Type B pancreatic cell (in vitro differentiated cells): ENCODE measurements at regions not wholly inside any gene's neighbourhood (a gene's known extent, or its start where the extent isn't known, plus 50 kb on each side); places are given as distances from the start of the nearest gene placed in this dataset.

Experiments used
- DNase-seq: peaks from one replicate; pipeline ENCODE4 v3.0.0; 2021; ENCODE audit warnings: mixed read lengths; ENCODE audit not compliant: unreplicated experiment; ENCODE audit errors: extremely low spot score
- H3K27ac Mint-ChIP-seq: 2 replicates; pipeline ENCODE4 v1.8.0; 2021; ENCODE audit warnings: mild to moderate bottlenecking, mixed read lengths
- H3K27me3 Mint-ChIP-seq: 2 replicates; pipeline ENCODE4 v1.8.0; 2021; ENCODE audit warnings: mixed read lengths
- H3K36me3 Mint-ChIP-seq: 2 replicates; pipeline ENCODE4 v1.8.0; 2021; ENCODE audit warnings: mixed read lengths
- H3K4me1 Mint-ChIP-seq: one replicate; pipeline ENCODE4 v1.8.0; 2021; ENCODE audit warnings: mixed read lengths; ENCODE audit not compliant: unreplicated experiment
- H3K4me3 Mint-ChIP-seq: 2 replicates; pipeline ENCODE4 v1.8.0; 2021; ENCODE audit warnings: mild to moderate bottlenecking, mixed read lengths
- H3K9me3 Mint-ChIP-seq: 2 replicates; pipeline ENCODE4 v1.8.0; 2021; ENCODE audit warnings: mixed read lengths
- TF ChIP-seq, protein P1 (sequence below): fragments of 200-600 bp; sonication (generic); conservative IDR thresholded peaks from 2 replicates; pipeline ENCODE4 v1.5.0; 2021; ENCODE audit warnings: antibody characterized with exemption, mild to moderate bottlenecking

DNA sequence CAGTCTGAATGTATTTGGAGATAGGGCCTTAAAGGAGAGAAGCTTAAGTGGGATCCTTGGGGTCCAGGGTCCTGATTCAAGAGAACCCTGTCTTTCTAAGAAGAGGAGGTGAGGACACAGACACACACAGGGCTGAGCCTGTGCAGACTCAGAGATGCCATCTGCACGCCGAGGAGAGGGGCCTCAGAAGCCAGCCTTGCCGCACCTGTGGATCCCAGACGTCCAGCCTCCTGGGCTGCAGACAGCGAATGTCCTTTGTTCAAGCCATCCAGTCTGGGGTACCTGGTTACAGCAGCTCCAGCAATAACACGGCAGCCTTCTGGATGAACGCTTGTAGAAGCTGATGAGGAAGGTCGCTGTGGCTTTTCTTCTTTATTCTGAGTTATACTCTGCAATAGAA, 1086.1 kb downstream of the BRD1 start:
- Mint-ChIP-seq H3K4me1 (no peaks in the 10 kb centered on the region), H3K4me3 (no peak overlapping the region)
- TF ChIP-seq, protein P1, sequence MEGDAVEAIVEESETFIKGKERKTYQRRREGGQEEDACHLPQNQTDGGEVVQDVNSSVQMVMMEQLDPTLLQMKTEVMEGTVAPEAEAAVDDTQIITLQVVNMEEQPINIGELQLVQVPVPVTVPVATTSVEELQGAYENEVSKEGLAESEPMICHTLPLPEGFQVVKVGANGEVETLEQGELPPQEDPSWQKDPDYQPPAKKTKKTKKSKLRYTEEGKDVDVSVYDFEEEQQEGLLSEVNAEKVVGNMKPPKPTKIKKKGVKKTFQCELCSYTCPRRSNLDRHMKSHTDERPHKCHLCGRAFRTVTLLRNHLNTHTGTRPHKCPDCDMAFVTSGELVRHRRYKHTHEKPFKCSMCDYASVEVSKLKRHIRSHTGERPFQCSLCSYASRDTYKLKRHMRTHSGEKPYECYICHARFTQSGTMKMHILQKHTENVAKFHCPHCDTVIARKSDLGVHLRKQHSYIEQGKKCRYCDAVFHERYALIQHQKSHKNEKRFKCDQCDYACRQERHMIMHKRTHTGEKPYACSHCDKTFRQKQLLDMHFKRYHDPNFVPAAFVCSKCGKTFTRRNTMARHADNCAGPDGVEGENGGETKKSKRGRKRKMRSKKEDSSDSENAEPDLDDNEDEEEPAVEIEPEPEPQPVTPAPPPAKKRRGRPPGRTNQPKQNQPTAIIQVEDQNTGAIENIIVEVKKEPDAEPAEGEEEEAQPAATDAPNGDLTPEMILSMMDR: no peak

DNA sequence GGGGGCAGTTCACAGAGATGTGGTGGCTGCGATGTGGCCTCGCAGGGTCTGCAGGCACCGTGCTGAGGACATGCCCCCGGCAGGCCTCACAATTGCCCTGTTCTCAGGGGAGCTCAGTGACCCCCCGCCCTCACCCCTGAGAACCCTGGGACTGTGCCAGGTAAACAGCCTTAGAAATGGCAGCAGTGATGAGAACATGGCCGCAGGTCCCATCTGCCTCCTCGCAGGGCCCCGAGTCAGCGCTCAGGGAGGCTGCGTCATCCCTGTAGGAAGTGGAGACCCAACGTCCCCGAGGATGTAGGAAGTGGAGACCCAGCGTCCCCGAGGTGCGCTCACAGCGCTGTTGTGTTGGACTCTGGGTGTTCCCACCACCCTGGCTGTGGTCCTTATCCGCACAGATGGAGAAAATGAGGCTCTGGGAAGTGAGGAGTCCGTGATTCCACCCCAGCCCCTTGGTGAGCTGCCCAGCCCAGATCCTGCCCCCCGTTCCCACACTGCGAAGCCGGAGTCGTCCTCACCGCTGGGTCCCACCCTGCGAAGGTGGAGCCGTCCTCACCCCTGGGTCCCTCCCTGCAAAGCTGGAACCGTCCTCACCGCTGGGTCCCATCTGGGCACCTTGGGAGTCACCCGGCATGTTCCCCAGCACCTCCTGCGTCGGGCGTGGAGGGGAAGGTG, 1086.8 kb downstream of the BRD1 start:
- Mint-ChIP-seq H3K36me3 (no peaks in the 10 kb centered on the region), H3K9me3 (no peaks in the 10 kb centered on the region), H3K4me3 (no peak overlapping the region), H3K4me1 (no peaks in the 10 kb centered on the region), H3K27ac (no peak overlapping the region), H3K27me3 (no peaks in the 10 kb centered on the region)
- peak; percentile 61 for DNase-seq
- TF ChIP-seq, protein P1: no peak

More for the DNA sequence above, 1086.1 kb downstream of the BRD1 start:
- H3K36me3 Mint-ChIP-seq: no peaks in the 10 kb centered on the region
- H3K9me3 Mint-ChIP-seq: no peaks in the 10 kb centered on the region
- H3K27me3 Mint-ChIP-seq: no peaks in the 10 kb centered on the region
- no peak overlapping the region for H3K27ac Mint-ChIP-seq
- DNase-seq: peak; percentile 43

DNA sequence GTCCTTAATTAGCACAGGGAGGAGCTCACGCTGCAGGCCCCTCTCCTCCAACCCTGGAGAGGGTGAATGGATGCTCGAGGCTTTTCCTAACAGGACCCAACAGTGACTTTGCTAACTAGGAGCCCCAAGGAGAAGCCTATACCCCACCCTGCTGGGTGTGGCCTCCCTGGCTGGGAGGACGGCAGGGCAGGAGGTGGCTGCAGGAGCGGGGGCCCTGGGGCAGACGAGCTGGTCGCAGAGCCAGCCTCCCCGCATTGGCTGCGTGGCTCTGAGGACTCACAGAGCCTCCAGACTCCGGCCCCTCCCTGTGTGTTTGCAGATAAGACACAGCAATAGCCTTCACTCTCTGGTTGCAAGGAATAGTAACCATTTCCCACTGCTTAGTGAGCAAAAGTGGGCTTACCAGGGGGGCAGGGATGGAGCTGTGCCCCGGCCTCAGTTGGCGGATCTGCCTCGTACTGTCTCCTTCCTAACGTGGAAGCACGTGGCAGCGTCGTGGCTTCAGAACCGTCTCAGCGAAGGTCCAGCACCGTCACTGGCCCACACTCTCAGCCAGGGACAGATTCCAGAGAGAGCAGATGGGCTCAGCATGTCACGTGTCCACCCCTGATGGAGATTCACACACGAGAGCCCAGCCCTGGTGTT, 1087.5 kb downstream of the BRD1 start:
- Mint-ChIP-seq H3K9me3 (no peaks in the 10 kb centered on the region), H3K27me3 (no peaks in the 10 kb centered on the region), H3K36me3 (no peaks in the 10 kb centered on the region), H3K27ac (no peak overlapping the region), H3K4me3 (no peak overlapping the region), H3K4me1 (no peaks in the 10 kb centered on the region)
- TF ChIP-seq, protein P1: no peak
- DNase-seq: no peak

DNA sequence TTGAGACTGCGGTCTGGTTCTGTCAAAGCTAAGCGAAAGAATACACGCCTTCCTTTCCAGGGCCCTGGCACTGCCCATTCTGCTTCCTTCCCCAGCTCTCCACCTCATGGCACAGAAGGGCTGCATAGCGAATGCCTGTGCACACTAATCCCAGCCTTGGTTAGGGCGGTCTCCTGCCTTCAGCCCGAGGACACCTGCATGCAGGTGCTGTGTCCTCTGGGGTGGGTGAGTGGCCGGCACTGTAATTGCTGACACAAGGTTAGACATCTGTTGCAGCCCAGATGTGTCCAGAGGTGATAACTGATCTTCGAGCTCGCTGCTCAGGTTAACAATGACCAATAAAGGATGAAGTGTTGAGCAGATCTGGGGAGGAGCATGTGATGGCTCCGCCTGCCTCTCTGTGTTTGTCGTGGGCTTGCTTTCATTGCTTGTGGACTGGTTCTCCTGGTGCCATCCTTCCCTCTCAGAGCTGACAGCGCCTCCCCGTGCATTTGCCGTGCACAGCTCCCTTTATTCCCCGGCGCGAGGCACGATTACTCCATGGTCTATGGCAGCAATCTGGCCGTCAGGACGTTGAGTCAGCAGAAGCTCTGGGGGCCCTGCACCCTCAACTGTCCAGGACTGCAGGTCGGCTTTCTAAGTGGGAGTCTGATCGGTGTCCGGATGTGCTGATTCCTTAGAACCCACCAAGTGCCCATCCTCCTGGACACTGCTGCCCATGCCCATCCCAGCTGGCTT, 1088.2 kb downstream of the BRD1 start:
- DNase-seq: no peak
- H3K36me3 Mint-ChIP-seq: no peaks in the 10 kb centered on the region
- H3K4me1 Mint-ChIP-seq: no peaks in the 10 kb centered on the region
- no peaks in the 10 kb centered on the region for H3K9me3 Mint-ChIP-seq
- H3K27ac Mint-ChIP-seq: no peak overlapping the region
- H3K27me3 Mint-ChIP-seq: no peaks in the 10 kb centered on the region
- no peak overlapping the region for H3K4me3 Mint-ChIP-seq
- TF ChIP-seq, protein P1: no peak

DNA sequence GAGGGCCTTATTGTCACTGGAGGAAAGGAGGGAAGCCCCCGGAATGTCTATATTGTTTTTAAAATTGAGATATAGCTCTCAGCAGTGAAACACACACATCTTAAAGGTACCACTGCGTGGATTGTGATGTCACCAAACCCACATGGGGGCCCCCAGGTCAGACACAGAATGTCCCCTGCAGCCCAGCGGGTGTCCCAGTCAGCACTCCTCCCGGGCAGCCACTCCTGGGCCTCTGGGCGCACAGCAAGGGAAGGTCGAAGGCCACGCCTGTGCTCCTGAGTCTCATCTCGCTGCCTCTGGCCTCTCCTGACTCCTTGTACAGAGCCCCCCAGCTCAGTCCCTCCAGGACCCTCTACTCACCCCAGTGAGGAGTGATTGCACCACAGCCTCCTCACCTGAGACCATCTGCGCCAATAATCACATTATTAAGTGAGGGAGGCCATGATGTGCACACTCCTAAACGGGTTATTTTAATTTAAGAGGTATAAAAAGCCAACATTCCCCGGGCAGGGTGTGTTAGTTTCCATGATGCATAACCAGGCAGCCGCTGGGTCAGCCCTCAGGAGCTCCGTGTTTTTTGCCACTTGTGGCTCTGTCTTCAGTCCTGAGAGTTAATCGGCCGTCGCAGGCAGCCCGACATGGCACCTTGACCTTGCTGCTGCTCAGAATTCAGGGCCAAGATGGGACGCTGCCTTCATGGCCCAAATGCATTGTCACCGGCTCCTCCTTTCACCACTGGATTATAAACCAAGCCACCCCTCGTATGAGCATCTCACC, 1089.3 kb downstream of the BRD1 start:
- DNase-seq: no peak
- no peak overlapping the region for H3K4me3 Mint-ChIP-seq
- H3K36me3 Mint-ChIP-seq: no peaks in the 10 kb centered on the region
- H3K4me1 Mint-ChIP-seq: no peaks in the 10 kb centered on the region
- H3K9me3 Mint-ChIP-seq: no peaks in the 10 kb centered on the region
- no peak overlapping the region for H3K27ac Mint-ChIP-seq
- no peaks in the 10 kb centered on the region for H3K27me3 Mint-ChIP-seq
- TF ChIP-seq, protein P1: no peak
